ENCODE measurements at regions not wholly inside any gene's neighbourhood (a gene's known extent, or its start where the extent isn't known, plus 50 kb on each side); places are given as distances from the start of the nearest gene placed in this dataset.

DNA sequence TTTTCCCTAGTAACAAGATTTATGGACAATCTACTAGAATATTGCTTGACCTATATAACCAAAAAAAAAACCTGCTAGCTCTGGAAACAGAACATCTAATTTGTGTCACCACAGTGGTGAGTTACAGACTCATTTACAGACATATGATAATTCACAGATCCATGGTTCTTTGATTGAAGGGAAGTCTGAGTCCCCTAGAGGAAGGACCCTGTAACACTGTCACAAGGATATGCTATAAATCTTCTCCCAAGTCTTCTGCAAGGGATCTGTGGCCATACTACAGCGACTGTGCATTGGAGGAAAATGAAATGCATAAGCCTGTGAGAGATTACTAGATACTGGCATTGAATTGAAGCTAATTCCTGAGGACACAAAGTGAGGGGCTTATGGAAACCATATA lies 630.6 kb upstream of the SGCD start:
- TF ChIP-seq, protein P1, sequence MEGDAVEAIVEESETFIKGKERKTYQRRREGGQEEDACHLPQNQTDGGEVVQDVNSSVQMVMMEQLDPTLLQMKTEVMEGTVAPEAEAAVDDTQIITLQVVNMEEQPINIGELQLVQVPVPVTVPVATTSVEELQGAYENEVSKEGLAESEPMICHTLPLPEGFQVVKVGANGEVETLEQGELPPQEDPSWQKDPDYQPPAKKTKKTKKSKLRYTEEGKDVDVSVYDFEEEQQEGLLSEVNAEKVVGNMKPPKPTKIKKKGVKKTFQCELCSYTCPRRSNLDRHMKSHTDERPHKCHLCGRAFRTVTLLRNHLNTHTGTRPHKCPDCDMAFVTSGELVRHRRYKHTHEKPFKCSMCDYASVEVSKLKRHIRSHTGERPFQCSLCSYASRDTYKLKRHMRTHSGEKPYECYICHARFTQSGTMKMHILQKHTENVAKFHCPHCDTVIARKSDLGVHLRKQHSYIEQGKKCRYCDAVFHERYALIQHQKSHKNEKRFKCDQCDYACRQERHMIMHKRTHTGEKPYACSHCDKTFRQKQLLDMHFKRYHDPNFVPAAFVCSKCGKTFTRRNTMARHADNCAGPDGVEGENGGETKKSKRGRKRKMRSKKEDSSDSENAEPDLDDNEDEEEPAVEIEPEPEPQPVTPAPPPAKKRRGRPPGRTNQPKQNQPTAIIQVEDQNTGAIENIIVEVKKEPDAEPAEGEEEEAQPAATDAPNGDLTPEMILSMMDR (IDR thresholded peaks at IDR 0.05 in 4 of 5, conservative IDR thresholded peaks at IDR 0.05 in 1 of 5) = no peak
- no peak for TF ChIP-seq POLR2A (IDR thresholded peaks at IDR 0.05)

Data from gastrocnemius medialis (tissue), 4 donors.